ENCODE measurements at regions not wholly inside any gene's neighbourhood (a gene's known extent, or its start where the extent isn't known, plus 50 kb on each side); places are given as distances from the start of the nearest gene placed in this dataset.
"Not testable (repeated sequence)": the region's sequence is repeated elsewhere in the genome, so short reads cannot be mapped to it uniquely, and the experiment has no call there.

GRCh38 chr3:87761341-87761740 is 297.5 kb downstream of the CGGBP1 start:
- no peak for DNase-seq (ENCODE audit: low spot score)
- no peak overlapping the region for H3K27ac ChIP-seq
- TF ChIP-seq CTCF (conservative IDR thresholded peaks at IDR 0.05; ENCODE audit: low read depth), result no peak
- CTCF ChIA-PET, result no interaction called here
- POLR2A ChIA-PET (ENCODE audit: low non-redundant PET), result no interaction called here

- ChIA-PET CTCF (interaction anchor here (0.6 kb wide), 1 partner anchor 114 kb away, joined by 4 read pairs; no protein-coding TSS in a partner anchor), POLR2A (ENCODE audit: low non-redundant PET) (no interaction called here)
- no peak for DNase-seq (ENCODE audit: low spot score)
- H3K27ac ChIP-seq, result no peak overlapping the region
- no peak for TF ChIP-seq CTCF (conservative IDR thresholded peaks at IDR 0.05; ENCODE audit: low read depth)
Observed at GRCh38 chr3:87756616-87757015, 302.2 kb downstream of the CGGBP1 start.

DNA sequence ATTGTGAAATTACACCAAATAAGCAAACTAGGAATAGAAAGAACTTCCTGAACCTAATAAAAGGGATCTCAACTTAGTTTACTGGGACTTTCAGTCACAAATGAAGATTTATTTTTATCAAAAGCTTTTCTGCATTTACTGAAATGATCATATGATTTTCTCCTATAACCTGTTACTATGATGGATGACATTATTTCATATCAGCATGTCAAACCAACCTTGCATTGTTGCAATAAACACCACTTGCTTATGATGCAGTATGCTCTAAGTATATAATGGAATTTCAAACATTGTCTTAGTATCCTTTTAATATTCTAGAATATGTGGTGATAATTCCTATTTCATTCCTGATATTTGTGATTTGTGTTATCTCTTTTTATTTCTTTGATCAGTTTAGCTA is 303.0 kb downstream of the CGGBP1 start:
- H3K27ac ChIP-seq, result no peak overlapping the region
- no peak for TF ChIP-seq CTCF (conservative IDR thresholded peaks at IDR 0.05; ENCODE audit: low read depth)
- CTCF ChIA-PET, result interaction anchor here (0.6 kb wide), 1 partner anchor 113 kb away, joined by 4 read pairs; no protein-coding TSS in a partner anchor
- DNase-seq (ENCODE audit: low spot score), result no peak
- POLR2A ChIA-PET (ENCODE audit: low non-redundant PET), result no interaction called here

DNA sequence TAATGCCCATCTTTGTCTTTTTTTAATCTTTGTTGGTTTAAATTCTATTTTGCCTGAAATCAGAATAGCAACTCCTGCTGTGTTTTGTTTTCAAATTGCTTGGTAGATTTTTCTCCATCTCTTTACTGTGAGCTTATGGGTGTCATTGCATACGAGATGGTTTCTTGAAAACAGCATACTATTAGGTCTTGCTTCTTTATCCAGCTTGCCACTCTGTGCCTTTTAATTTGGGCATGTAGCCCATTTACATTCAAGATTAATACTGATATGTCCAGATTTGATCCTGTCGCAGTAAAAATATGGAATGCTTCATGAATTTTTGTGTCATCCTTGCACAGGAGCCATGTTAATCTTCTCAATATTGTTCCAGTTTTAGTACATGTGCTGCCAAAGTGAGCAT is 316.6 kb downstream of the CGGBP1 start:
- ChIA-PET POLR2A (ENCODE audit: low non-redundant PET) (no interaction called here), CTCF (no interaction called here)
- DNase-seq (ENCODE audit: low spot score), result no peak
- H3K27ac ChIP-seq, result no peak overlapping the region
- no peak for TF ChIP-seq CTCF (conservative IDR thresholded peaks at IDR 0.05; ENCODE audit: low read depth)

DNA sequence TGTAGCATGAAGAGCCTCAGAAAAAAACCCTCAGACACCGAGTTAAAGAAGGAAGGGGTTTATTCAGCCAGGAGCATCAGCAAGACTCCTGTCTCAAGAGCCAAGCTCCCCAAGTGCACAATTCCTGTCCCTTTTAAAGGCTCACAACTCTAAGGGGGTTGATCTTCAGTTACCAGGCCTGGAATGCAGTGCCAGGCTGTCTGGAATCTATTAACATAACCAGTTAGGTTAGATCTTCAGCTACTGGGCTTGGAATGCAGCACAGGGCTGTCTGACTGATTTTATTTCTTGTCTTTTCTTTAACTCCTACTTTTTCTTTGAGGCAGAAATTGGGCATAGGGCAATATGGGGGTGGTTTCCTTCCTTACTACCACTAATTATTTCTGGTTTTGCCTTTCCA is 317.9 kb downstream of the CGGBP1 start:
- POLR2A ChIA-PET (ENCODE audit: low non-redundant PET); H3K27ac ChIP-seq; CTCF ChIA-PET; DNase-seq (ENCODE audit: low spot score): not testable (repeated sequence)

DNA sequence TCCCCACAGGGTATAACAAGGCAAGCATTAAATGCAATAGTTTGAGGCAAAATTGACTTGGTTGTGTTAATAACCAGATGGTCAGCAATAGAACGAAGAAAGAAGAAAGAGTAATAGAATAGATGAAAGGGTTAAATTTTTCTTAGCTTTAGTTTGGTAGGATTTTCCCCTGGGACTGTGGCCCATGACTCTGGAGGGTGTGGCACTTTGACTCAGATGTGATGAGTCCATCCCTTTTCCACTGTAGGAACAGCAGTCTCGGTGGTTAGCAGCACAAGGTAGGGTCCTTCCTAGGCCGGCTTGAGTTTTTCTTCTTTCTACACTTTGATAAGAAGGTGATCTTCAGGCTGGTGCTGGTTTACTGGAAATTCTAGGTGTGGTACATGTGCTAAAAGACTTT is 321.0 kb downstream of the CGGBP1 start:
- DNase-seq (ENCODE audit: low spot score); H3K27ac ChIP-seq; CTCF ChIA-PET; POLR2A ChIA-PET (ENCODE audit: low non-redundant PET): not testable (repeated sequence)

GRCh38 chr3:87733671-87734367 is 325.0 kb downstream of the CGGBP1 start:
- no peak overlapping the region for H3K27ac ChIP-seq
- ChIA-PET POLR2A (ENCODE audit: low non-redundant PET) (no interaction called here), CTCF (no interaction called here)
- TF ChIP-seq CTCF (conservative IDR thresholded peaks at IDR 0.05; ENCODE audit: low read depth), result no peak
- peak; percentile 1 for DNase-seq (ENCODE audit: low spot score)

DNA sequence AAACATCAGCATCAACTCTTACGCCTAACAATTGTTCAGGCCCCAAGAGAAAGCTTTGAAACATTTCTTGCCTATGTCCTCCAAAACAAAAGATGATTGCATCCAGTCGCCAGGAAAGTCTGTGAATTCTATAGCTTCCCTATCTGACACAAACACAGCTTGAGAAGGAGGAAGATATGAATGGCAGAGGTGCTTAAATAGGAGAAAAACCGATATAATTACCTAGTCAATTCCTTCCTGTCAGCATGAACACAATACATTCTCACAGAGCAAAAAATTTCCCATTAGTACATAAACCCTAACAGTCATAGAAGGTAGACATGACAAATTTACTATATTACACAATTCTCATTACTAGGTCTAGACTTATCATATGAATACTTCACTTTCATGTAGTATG is 326.5 kb downstream of the CGGBP1 start:
- no peak for DNase-seq (ENCODE audit: low spot score)
- no peak for TF ChIP-seq CTCF (conservative IDR thresholded peaks at IDR 0.05; ENCODE audit: low read depth)
- ChIA-PET CTCF (interaction anchor here (0.6 kb wide), 1 partner anchor 996 kb away, joined by 4 read pairs; no protein-coding TSS in a partner anchor), POLR2A (ENCODE audit: low non-redundant PET) (no interaction called here)
- no peak overlapping the region for H3K27ac ChIP-seq
